ENCODE measurements at regions not wholly inside any gene's neighbourhood (a gene's known extent, or its start where the extent isn't known, plus 50 kb on each side); places are given as distances from the start of the nearest gene placed in this dataset.

- Mint-ChIP-seq H3K27ac (ENCODE audit: unreplicated experiment) (no peak overlapping the region), H3K4me3 (no peak overlapping the region), H3K27me3 (ENCODE audit: low read depth) (peaks cover 46% of the 10 kb centered on the region), H3K9me3 (no peaks in the 10 kb centered on the region), H3K4me1 (peaks cover 25% of the 10 kb centered on the region), H3K36me3 (ENCODE audit: low read depth) (no peaks in the 10 kb centered on the region)
- no peak for DNase-seq (ENCODE audit: low read depth, low spot score)
- TF ChIP-seq, protein P1, sequence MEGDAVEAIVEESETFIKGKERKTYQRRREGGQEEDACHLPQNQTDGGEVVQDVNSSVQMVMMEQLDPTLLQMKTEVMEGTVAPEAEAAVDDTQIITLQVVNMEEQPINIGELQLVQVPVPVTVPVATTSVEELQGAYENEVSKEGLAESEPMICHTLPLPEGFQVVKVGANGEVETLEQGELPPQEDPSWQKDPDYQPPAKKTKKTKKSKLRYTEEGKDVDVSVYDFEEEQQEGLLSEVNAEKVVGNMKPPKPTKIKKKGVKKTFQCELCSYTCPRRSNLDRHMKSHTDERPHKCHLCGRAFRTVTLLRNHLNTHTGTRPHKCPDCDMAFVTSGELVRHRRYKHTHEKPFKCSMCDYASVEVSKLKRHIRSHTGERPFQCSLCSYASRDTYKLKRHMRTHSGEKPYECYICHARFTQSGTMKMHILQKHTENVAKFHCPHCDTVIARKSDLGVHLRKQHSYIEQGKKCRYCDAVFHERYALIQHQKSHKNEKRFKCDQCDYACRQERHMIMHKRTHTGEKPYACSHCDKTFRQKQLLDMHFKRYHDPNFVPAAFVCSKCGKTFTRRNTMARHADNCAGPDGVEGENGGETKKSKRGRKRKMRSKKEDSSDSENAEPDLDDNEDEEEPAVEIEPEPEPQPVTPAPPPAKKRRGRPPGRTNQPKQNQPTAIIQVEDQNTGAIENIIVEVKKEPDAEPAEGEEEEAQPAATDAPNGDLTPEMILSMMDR (conservative IDR thresholded peaks at IDR 0.05) = no peak
Observed at GRCh38 chr17:77786740-77787505, 171.6 kb upstream of the TNRC6C start.

DNA sequence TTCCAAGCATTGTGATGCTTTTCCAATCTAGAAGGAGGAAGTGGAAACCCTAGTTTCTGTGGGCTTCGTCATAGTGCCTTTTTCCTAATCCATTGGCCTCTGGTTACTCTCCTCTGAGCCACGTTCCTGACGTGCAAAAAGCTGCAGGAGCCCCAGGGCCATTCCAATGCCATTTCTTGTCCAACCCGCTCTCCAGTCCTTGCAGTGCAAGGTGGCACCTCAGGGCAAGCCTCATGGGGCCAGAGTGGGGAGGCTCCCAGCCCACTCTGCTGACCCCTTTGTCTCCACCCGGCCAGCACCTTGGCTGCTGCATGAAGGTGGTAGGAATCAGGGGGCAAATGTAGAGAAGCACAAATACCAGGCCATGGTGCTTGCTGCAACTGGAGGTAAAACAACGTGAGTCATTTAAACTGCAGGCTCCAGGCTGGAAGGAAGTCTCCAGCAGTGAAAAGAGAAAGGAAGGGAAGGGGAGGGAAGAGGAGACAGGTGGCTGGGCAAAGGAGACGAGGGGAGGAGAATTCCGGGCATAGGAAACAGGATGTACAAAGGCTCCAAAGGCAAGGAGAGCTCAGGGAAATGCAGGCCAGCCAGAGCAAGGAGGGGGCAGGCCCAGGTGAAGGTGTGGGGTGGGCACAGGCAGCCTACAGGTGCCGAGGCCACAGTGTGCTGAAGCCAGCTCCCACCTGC, 168.2 kb upstream of the TNRC6C start:
- peaks cover 43% of the 10 kb centered on the region for H3K27me3 Mint-ChIP-seq (ENCODE audit: low read depth)
- H3K4me3 Mint-ChIP-seq = no peak overlapping the region
- H3K9me3 Mint-ChIP-seq = no peaks in the 10 kb centered on the region
- no peak for DNase-seq (ENCODE audit: low read depth, low spot score)
- no peaks in the 10 kb centered on the region for H3K36me3 Mint-ChIP-seq (ENCODE audit: low read depth)
- no peak overlapping the region for H3K27ac Mint-ChIP-seq (ENCODE audit: unreplicated experiment)
- H3K4me1 Mint-ChIP-seq = peaks cover 26% of the 10 kb centered on the region
- TF ChIP-seq, protein P1 (conservative IDR thresholded peaks at IDR 0.05) = no peak

- Mint-ChIP-seq H3K27me3 (ENCODE audit: low read depth) (peaks cover 23% of the 10 kb centered on the region), H3K27ac (ENCODE audit: unreplicated experiment) (no peak overlapping the region)
Observed at GRCh38 chr17:77792626-77793025, 165.9 kb upstream of the TNRC6C start.

DNA sequence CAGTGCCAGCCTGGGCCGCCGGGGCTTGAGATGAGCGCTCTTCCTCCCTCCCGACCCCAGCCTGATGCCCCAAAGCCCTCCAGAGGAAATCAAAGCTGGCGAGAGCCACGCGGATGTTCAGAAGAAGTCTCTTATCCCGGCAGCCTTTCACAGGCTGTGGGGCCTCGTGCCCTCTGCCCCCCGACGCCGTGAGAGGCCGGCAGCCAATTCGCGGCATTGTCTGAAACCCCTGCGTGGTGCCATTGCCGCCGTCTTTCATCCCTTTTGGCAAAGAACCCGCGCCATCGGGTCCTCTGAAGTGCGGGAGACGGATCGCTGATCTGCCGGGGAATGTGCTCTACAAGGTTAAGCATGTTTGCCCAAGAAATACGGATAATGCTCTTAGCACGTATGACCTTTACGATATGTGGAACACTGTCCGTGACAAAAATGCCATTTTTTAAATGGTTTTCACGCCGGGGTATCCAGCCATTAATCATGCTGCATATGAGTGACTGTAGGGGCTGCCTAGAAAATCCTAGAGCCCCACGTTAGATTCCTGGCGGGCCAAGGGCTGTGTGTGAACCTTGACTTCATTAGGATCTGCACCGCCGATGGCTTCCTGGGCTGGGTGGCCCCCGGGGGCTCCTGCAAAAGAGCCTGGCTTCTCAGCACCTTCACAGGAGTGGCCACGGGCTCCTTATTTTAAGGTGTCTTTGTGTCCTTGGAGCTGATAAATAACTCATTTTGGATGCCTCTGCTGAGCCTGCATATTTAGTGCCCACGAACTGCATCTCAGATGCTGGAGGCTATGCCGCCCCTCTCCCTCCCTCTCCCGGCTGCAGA, 165.1 kb upstream of the TNRC6C start:
- Mint-ChIP-seq H3K27ac (ENCODE audit: unreplicated experiment) (no peak overlapping the region), H3K9me3 (no peaks in the 10 kb centered on the region), H3K27me3 (ENCODE audit: low read depth) (peaks cover 16% of the 10 kb centered on the region), H3K4me3 (no peak overlapping the region), H3K36me3 (ENCODE audit: low read depth) (no peaks in the 10 kb centered on the region), H3K4me1 (peaks cover 7% of the 10 kb centered on the region)
- DNase-seq (ENCODE audit: low read depth, low spot score) = no peak
- TF ChIP-seq, protein P1 (conservative IDR thresholded peaks at IDR 0.05) = no peak

More at GRCh38 chr17:77792626-77793025, 165.9 kb upstream of the TNRC6C start:
- Mint-ChIP-seq H3K9me3 (no peaks in the 10 kb centered on the region), H3K4me1 (peaks cover 10% of the 10 kb centered on the region), H3K36me3 (ENCODE audit: low read depth) (no peaks in the 10 kb centered on the region), H3K4me3 (no peak overlapping the region)
- DNase-seq (ENCODE audit: low read depth, low spot score) = no peak
- TF ChIP-seq, protein P1 (conservative IDR thresholded peaks at IDR 0.05) = no peak

DNA sequence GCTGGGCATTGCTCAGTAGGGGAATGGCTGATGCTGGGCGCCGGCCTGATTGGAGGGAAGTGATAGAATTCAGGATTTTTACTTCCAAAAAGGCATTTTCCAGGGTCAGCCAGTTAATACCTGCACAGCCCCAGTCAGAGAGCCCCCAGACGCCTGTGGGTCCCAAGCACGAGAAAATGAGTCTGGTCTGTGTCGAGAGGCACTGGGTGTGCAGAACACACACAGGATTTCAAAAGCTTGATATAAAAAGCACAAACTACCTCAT, 164.6 kb upstream of the TNRC6C start:
- Mint-ChIP-seq H3K27me3 (ENCODE audit: low read depth) (peaks cover 16% of the 10 kb centered on the region), H3K27ac (ENCODE audit: unreplicated experiment) (no peak overlapping the region), H3K4me1 (peaks cover 7% of the 10 kb centered on the region), H3K36me3 (ENCODE audit: low read depth) (no peaks in the 10 kb centered on the region), H3K4me3 (no peak overlapping the region), H3K9me3 (no peaks in the 10 kb centered on the region)
- DNase-seq (ENCODE audit: low read depth, low spot score) = no peak
- TF ChIP-seq, protein P1 (conservative IDR thresholded peaks at IDR 0.05) = no peak

Measured in neural crest cell (in vitro differentiated cells).